HL-60 (cell line): ENCODE measurements at regions not wholly inside any gene's neighbourhood (a gene's known extent, or its start where the extent isn't known, plus 50 kb on each side); places are given as distances from the start of the nearest gene placed in this dataset.

Source experiments
- REST ChIP-seq: IDR thresholded peaks from 2 replicates; pipeline ENCODE4 v1.6.1; 2012; ENCODE audit warnings: low read depth; ENCODE audit not compliant: insufficient replicate concordance
- TF ChIP-seq, protein P1 (sequence below): IDR thresholded peaks from one replicate; pipeline ENCODE4 v1.5.1; 2011; ENCODE audit warnings: low read length, control low read depth, inconsistent platforms; ENCODE audit not compliant: insufficient read depth

DNA sequence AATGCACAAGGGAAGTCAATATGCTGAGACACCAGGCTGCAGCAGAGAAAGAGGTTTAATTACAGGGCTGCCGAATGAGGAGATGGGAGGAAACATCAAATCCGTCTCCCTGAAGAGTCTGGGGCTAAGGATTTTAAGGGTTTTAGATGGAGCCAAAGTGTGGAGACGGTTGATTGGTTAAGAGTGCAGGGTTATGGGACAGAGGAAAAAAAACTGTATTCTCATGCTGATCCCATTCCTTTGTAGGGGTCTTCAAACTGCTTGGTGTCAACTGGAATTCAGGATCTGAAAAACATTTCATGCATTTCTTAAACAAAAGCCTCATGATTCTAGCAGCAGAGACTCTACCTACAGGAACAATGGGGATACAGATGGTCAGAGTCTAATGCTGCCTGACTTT lies 96.1 kb upstream of the SYNDIG1 start:
- TF ChIP-seq, protein P1, sequence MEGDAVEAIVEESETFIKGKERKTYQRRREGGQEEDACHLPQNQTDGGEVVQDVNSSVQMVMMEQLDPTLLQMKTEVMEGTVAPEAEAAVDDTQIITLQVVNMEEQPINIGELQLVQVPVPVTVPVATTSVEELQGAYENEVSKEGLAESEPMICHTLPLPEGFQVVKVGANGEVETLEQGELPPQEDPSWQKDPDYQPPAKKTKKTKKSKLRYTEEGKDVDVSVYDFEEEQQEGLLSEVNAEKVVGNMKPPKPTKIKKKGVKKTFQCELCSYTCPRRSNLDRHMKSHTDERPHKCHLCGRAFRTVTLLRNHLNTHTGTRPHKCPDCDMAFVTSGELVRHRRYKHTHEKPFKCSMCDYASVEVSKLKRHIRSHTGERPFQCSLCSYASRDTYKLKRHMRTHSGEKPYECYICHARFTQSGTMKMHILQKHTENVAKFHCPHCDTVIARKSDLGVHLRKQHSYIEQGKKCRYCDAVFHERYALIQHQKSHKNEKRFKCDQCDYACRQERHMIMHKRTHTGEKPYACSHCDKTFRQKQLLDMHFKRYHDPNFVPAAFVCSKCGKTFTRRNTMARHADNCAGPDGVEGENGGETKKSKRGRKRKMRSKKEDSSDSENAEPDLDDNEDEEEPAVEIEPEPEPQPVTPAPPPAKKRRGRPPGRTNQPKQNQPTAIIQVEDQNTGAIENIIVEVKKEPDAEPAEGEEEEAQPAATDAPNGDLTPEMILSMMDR = no peak
- TF ChIP-seq REST = no peak
